ENCODE measurements at regions not wholly inside any gene's neighbourhood (a gene's known extent, or its start where the extent isn't known, plus 50 kb on each side); places are given as distances from the start of the nearest gene placed in this dataset.

- Histone ChIP-seq H3K27ac (ENCODE audit: insufficient read depth in 1 of 2, low read depth in 1 of 2, low read length in 2 of 2, poor library complexity in 1 of 2, severe bottlenecking in 2 of 2) (no peak overlapping the region), H3K36me3 (ENCODE audit: control insufficient read depth in 4 of 4, insufficient read depth in 4 of 4, low read length in 3 of 4) (no peaks in the 10 kb centered on the region), H3K4me3 (ENCODE audit: control insufficient read depth in 1 of 7, extremely low read depth in 1 of 7, insufficient read depth in 4 of 7, low read depth in 2 of 7, low read length in 6 of 7) (no peak overlapping the region), H3K27me3 (replicated peaks in 2 of 5; ENCODE audit: control insufficient read depth in 4 of 5, insufficient read depth in 5 of 5, low read length in 4 of 5) (peaks cover 0 to 14% (median 5%) of the 10 kb centered on the region in 5 experiments), H3K9me3 (ENCODE audit: control extremely low read depth in 1 of 5, control insufficient read depth in 4 of 5, insufficient read depth in 2 of 5, low read depth in 1 of 5, low read length in 4 of 5) (peaks cover 0 to 13% (median 5%) of the 10 kb centered on the region in 5 experiments), H3K4me1 (ENCODE audit: control extremely low read depth in 1 of 4, control insufficient read depth in 4 of 4, insufficient read depth in 4 of 4, low read length in 3 of 4) (no peaks in the 10 kb centered on the region)
- DNase-seq = no peak
- 93% methylated on average over 4 of the region's 7 CpGs for WGBS (ENCODE audit: insufficient coverage)
- ChIA-PET CTCF (no interaction called here), POLR2A (interaction anchor here (1.0 kb wide), 1 partner anchor 19 kb away, joined by 3 read pairs; no protein-coding TSS in a partner anchor)
These were observed 69.1 kb downstream of the ACKR3 start for GRCh38 chr2:236638707-236639106.

DNA sequence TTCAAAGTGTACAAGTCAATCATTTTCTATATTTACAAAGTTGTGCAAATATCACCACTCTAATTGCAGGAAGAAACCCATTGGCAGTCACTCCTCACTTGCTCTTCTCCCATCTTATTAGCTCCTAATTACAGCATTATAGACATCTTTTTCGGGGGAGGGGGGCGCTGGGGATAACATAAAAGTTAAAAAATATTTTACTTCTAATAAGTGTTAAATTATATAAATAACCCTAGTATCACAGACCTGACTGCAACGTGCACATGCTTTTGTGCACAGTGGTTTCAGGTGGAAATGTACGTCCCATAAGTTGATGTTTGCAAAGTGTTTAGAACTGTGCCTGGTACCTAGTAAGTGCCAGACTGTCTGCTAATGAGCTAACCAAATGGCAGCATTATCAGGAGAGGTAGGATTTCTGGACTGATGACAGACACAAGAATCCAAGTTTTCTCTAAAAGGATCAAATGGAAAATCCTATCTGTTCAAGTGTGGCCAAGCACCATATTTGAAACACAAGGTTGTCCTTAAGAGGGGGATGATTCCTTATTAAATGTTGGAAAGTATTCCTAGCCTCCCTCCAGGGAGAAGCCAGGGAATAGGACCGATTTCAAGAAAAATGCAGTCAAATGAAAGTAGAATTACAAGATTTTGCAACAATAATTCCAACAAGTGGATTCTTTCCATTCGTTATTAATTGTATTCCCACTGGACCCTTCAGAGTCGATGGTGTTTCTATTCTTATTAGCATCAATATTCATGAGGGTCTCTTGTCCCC is 70.0 kb downstream of the ACKR3 start:
- Histone ChIP-seq H3K36me3 (ENCODE audit: control insufficient read depth in 4 of 4, insufficient read depth in 4 of 4, low read length in 3 of 4) (no peaks in the 10 kb centered on the region), H3K27ac (ENCODE audit: insufficient read depth in 1 of 2, low read depth in 1 of 2, low read length in 2 of 2, poor library complexity in 1 of 2, severe bottlenecking in 2 of 2) (no peak overlapping the region), H3K4me3 (ENCODE audit: control insufficient read depth in 1 of 7, extremely low read depth in 1 of 7, insufficient read depth in 4 of 7, low read depth in 2 of 7, low read length in 6 of 7) (no peak overlapping the region), H3K4me1 (ENCODE audit: control extremely low read depth in 1 of 4, control insufficient read depth in 4 of 4, insufficient read depth in 4 of 4, low read length in 3 of 4) (no peaks in the 10 kb centered on the region), H3K9me3 (ENCODE audit: control extremely low read depth in 1 of 5, control insufficient read depth in 4 of 5, insufficient read depth in 2 of 5, low read depth in 1 of 5, low read length in 4 of 5) (peaks cover 0 to 15% (median 5%) of the 10 kb centered on the region in 5 experiments), H3K27me3 (replicated peaks in 2 of 5; ENCODE audit: control insufficient read depth in 4 of 5, insufficient read depth in 5 of 5, low read length in 4 of 5) (peaks cover 0 to 23% (median 5%) of the 10 kb centered on the region in 5 experiments)
- POLR2A ChIA-PET = no interaction called here
- no peak for DNase-seq
- WGBS (ENCODE audit: insufficient coverage) = 100% methylated on average over 2 of the region's 7 CpGs
- CTCF ChIA-PET = no interaction called here

GRCh38 chr2:236641051-236641726 is 71.6 kb downstream of the ACKR3 start:
- no peaks in the 10 kb centered on the region for H3K36me3 ChIP-seq (ENCODE audit: control insufficient read depth in 4 of 4, insufficient read depth in 4 of 4, low read length in 3 of 4)
- H3K4me3 ChIP-seq (ENCODE audit: control insufficient read depth in 1 of 7, extremely low read depth in 1 of 7, insufficient read depth in 4 of 7, low read depth in 2 of 7, low read length in 6 of 7) = no peak overlapping the region
- ChIA-PET POLR2A (no interaction called here), CTCF (no interaction called here)
- no peaks in the 10 kb centered on the region for H3K4me1 ChIP-seq (ENCODE audit: control extremely low read depth in 1 of 4, control insufficient read depth in 4 of 4, insufficient read depth in 4 of 4, low read length in 3 of 4)
- H3K27ac ChIP-seq (ENCODE audit: insufficient read depth in 1 of 2, low read depth in 1 of 2, low read length in 2 of 2, poor library complexity in 1 of 2, severe bottlenecking in 2 of 2) = no peak overlapping the region
- WGBS (ENCODE audit: insufficient coverage) = 94% methylated on average over 15 of the region's 16 CpGs
- no peak for DNase-seq
- H3K9me3 ChIP-seq (ENCODE audit: control extremely low read depth in 1 of 5, control insufficient read depth in 4 of 5, insufficient read depth in 2 of 5, low read depth in 1 of 5, low read length in 4 of 5) = peaks cover 0 to 15% (median 5%) of the 10 kb centered on the region in 5 experiments
- H3K27me3 ChIP-seq (replicated peaks in 2 of 5; ENCODE audit: control insufficient read depth in 4 of 5, insufficient read depth in 5 of 5, low read length in 4 of 5) = peaks cover 0 to 24% (median 5%) of the 10 kb centered on the region in 5 experiments

DNA sequence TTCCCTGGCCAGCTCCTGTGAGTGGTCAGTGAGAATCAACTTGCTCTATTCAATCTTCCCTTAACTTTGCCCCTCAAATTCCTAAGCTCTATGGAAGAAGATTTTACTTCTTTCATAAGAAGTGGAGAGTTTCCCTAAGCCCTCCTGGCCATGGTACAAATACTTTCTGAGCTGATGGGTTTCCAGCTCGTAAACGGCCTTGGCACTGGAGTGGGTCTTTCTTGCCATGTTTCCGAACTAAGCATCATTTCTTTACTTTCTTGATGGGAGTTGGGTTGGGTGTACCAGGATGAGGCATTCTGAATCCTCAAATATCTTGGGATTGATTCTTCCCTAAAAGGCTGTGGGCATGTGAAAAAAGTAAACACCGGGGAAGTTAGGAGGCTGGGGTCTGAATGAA is 72.5 kb downstream of the ACKR3 start:
- 100% methylated on average over 3 of the region's 4 CpGs for WGBS (ENCODE audit: insufficient coverage)
- Histone ChIP-seq H3K9me3 (ENCODE audit: control extremely low read depth in 1 of 5, control insufficient read depth in 4 of 5, insufficient read depth in 2 of 5, low read depth in 1 of 5, low read length in 4 of 5) (peaks cover 0 to 15% (median 5%) of the 10 kb centered on the region in 5 experiments), H3K36me3 (ENCODE audit: control insufficient read depth in 4 of 4, insufficient read depth in 4 of 4, low read length in 3 of 4) (no peaks in the 10 kb centered on the region), H3K27me3 (replicated peaks in 2 of 5; ENCODE audit: control insufficient read depth in 4 of 5, insufficient read depth in 5 of 5, low read length in 4 of 5) (peaks cover 0 to 24% (median 5%) of the 10 kb centered on the region in 5 experiments), H3K27ac (ENCODE audit: insufficient read depth in 1 of 2, low read depth in 1 of 2, low read length in 2 of 2, poor library complexity in 1 of 2, severe bottlenecking in 2 of 2) (no peak overlapping the region), H3K4me1 (ENCODE audit: control extremely low read depth in 1 of 4, control insufficient read depth in 4 of 4, insufficient read depth in 4 of 4, low read length in 3 of 4) (no peaks in the 10 kb centered on the region), H3K4me3 (ENCODE audit: control insufficient read depth in 1 of 7, extremely low read depth in 1 of 7, insufficient read depth in 4 of 7, low read depth in 2 of 7, low read length in 6 of 7) (no peak overlapping the region)
- ChIA-PET POLR2A (no interaction called here), CTCF (no interaction called here)
- DNase-seq = no peak

DNA sequence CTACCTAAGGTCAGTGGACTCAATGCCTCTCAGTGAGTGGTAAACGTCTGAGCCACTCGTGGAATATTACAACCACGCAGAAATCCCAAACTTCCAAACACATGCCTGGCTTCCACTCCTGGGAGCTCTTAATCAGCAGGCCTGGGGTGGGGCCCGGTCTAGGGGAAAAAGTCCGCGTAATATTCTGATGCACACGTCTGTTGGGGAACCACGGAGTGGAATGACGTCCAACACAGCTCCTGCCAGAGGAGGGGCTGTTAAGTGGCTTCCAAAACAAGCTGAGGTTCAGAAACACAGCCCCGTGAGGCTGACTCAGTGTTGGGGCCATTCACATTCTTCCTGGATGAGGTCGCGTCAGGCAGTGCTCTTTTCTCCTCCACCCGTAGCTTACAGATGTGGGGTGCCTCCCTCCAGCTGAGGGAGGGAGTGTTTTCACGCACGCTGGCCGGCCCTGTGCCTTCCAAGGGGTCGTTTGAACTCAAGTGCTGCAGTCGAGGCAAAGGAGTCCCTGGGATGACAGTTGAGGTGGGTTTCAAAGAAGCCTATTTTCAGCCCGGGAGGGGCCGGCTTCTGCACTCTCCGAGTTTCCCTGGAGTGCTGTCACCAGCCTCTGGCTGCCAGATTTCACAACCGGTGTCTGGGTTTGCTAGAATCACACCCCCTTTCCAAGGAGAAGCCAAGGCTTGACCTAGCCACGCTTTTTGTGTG is 73.1 kb downstream of the ACKR3 start:
- H3K36me3 ChIP-seq (ENCODE audit: control insufficient read depth in 4 of 4, insufficient read depth in 4 of 4, low read length in 3 of 4) = no peaks in the 10 kb centered on the region
- no peaks in the 10 kb centered on the region for H3K4me1 ChIP-seq (ENCODE audit: control extremely low read depth in 1 of 4, control insufficient read depth in 4 of 4, insufficient read depth in 4 of 4, low read length in 3 of 4)
- H3K27me3 ChIP-seq (replicated peaks in 2 of 5; ENCODE audit: control insufficient read depth in 4 of 5, insufficient read depth in 5 of 5, low read length in 4 of 5) = peaks cover 0 to 24% (median 5%) of the 10 kb centered on the region in 5 experiments
- H3K4me3 ChIP-seq (ENCODE audit: control insufficient read depth in 1 of 7, extremely low read depth in 1 of 7, insufficient read depth in 4 of 7, low read depth in 2 of 7, low read length in 6 of 7) = no peak overlapping the region
- no peak overlapping the region for H3K27ac ChIP-seq (ENCODE audit: insufficient read depth in 1 of 2, low read depth in 1 of 2, low read length in 2 of 2, poor library complexity in 1 of 2, severe bottlenecking in 2 of 2)
- DNase-seq = no peak
- 71% methylated on average over 21 of the region's 23 CpGs for WGBS (ENCODE audit: insufficient coverage)
- ChIA-PET POLR2A (no interaction called here), CTCF (interaction anchor here (1.0 kb wide), 1 partner anchor 321 kb away, joined by 3 read pairs; no protein-coding TSS in a partner anchor)
- peaks cover 0 to 15% (median 5%) of the 10 kb centered on the region in 5 experiments for H3K9me3 ChIP-seq (ENCODE audit: control extremely low read depth in 1 of 5, control insufficient read depth in 4 of 5, insufficient read depth in 2 of 5, low read depth in 1 of 5, low read length in 4 of 5)

GRCh38 chr2:236643480-236643879 is 73.9 kb downstream of the ACKR3 start:
- H3K4me3 ChIP-seq (ENCODE audit: control insufficient read depth in 1 of 7, extremely low read depth in 1 of 7, insufficient read depth in 4 of 7, low read depth in 2 of 7, low read length in 6 of 7) = no peak overlapping the region
- H3K27ac ChIP-seq (ENCODE audit: insufficient read depth in 1 of 2, low read depth in 1 of 2, low read length in 2 of 2, poor library complexity in 1 of 2, severe bottlenecking in 2 of 2) = no peak overlapping the region
- H3K27me3 ChIP-seq (replicated peaks in 2 of 5; ENCODE audit: control insufficient read depth in 4 of 5, insufficient read depth in 5 of 5, low read length in 4 of 5) = peaks cover 0 to 24% (median 5%) of the 10 kb centered on the region in 5 experiments
- POLR2A ChIA-PET = no interaction called here
- H3K9me3 ChIP-seq (ENCODE audit: control extremely low read depth in 1 of 5, control insufficient read depth in 4 of 5, insufficient read depth in 2 of 5, low read depth in 1 of 5, low read length in 4 of 5) = peaks cover 0 to 15% (median 5%) of the 10 kb centered on the region in 5 experiments
- no peaks in the 10 kb centered on the region for H3K36me3 ChIP-seq (ENCODE audit: control insufficient read depth in 4 of 4, insufficient read depth in 4 of 4, low read length in 3 of 4)
- CTCF ChIA-PET = interaction anchor here (1.0 kb wide), 1 partner anchor 322 kb away, joined by 3 read pairs; no protein-coding TSS in a partner anchor
- no peak for DNase-seq
- no peaks in the 10 kb centered on the region for H3K4me1 ChIP-seq (ENCODE audit: control extremely low read depth in 1 of 4, control insufficient read depth in 4 of 4, insufficient read depth in 4 of 4, low read length in 3 of 4)
- WGBS (ENCODE audit: insufficient coverage) = 100% methylated on average over 3 of the region's 8 CpGs
